HG03342 (cell line): ENCODE measurements at regions not wholly inside any gene's neighbourhood (a gene's known extent, or its start where the extent isn't known, plus 50 kb on each side); places are given as distances from the start of the nearest gene placed in this dataset.
A peak's percentile ranks its signal among the peaks of the same experiment; 100 is the strongest.

Experiments
- ATAC-seq: cut with Tn5 transposase; IDR thresholded peaks from one replicate; pipeline ENCODE4 v1.9.1; 2021; ENCODE audit warnings: mild to moderate bottlenecking, moderate library complexity; ENCODE audit not compliant: unreplicated experiment

- no peak for ATAC-seq
Observed at GRCh38 chr3:116842254-116842957, 132.8 kb downstream of the TUSC7 start.

- ATAC-seq = no peak
Observed at GRCh38 chr3:116848248-116848829, 138.8 kb downstream of the TUSC7 start.

- no peak for ATAC-seq
Observed at GRCh38 chr3:116849261-116849688, 139.7 kb downstream of the TUSC7 start.

- ATAC-seq = no peak
Observed at GRCh38 chr3:116852803-116853202, 143.2 kb downstream of the TUSC7 start.

GRCh38 chr3:116863270-116863770 is 153.7 kb downstream of the TUSC7 start:
- no peak for ATAC-seq

- peak; percentile 58 for ATAC-seq
Observed at GRCh38 chr3:116863822-116864589, 154.4 kb downstream of the TUSC7 start.

GRCh38 chr3:116864590-116864927 is 155.0 kb downstream of the TUSC7 start:
- ATAC-seq = no peak

GRCh38 chr3:116870379-116870778 is 160.8 kb downstream of the TUSC7 start:
- ATAC-seq = no peak

- ATAC-seq = no peak
Observed at GRCh38 chr3:116871905-116872304, 162.3 kb downstream of the TUSC7 start.

GRCh38 chr3:116872688-116873087 is 163.1 kb downstream of the TUSC7 start:
- no peak for ATAC-seq

GRCh38 chr3:116873142-116873541 is 163.6 kb downstream of the TUSC7 start:
- ATAC-seq = no peak

- peak; percentile 61 for ATAC-seq
Observed at GRCh38 chr3:116877968-116878367, 168.4 kb downstream of the TUSC7 start.

- peak; percentile 91 for ATAC-seq
Observed at GRCh38 chr3:116886202-116886893, 176.8 kb downstream of the TUSC7 start.

GRCh38 chr3:116896116-116896515 is 186.5 kb downstream of the TUSC7 start:
- no peak for ATAC-seq

- no peak for ATAC-seq
Observed at GRCh38 chr3:116897382-116897781, 187.8 kb downstream of the TUSC7 start.

GRCh38 chr3:116899253-116899652 is 189.7 kb downstream of the TUSC7 start:
- ATAC-seq = no peak

GRCh38 chr3:116905334-116905733 is 195.8 kb downstream of the TUSC7 start:
- ATAC-seq = no peak

- ATAC-seq = no peak
Observed at GRCh38 chr3:116905794-116906193, 196.2 kb downstream of the TUSC7 start.

- no peak for ATAC-seq
Observed at GRCh38 chr3:116912116-116912515, 202.5 kb downstream of the TUSC7 start.

GRCh38 chr3:116914004-116914403 is 204.4 kb downstream of the TUSC7 start:
- no peak for ATAC-seq

- no peak for ATAC-seq
Observed at GRCh38 chr3:116916836-116917235, 207.3 kb downstream of the TUSC7 start.
